H1 (cell line): ENCODE measurements at regions not wholly inside any gene's neighbourhood (a gene's known extent, or its start where the extent isn't known, plus 50 kb on each side); places are given as distances from the start of the nearest gene placed in this dataset.
A peak's percentile ranks its signal among the peaks of the same experiment; 100 is the strongest.

ENCODE experiments used
- CTCF ChIA-PET: fragments of 300-600 bp; sonication (Branson Sonifier 250); formaldehyde crosslinking; loops from one replicate; lab custom pipeline; 2021; ENCODE audit not compliant: partially characterized antibody; lab: Charles Lee
- POLR2A ChIA-PET: fragments of 300-600 bp; sonication (Branson Sonifier 250); formaldehyde crosslinking; loops from one replicate; lab custom pipeline; 2021; ENCODE audit warnings: inconsistent platforms; ENCODE audit not compliant: partially characterized antibody; lab: Charles Lee
- DNase-seq, 2 experiments: peaks; one replicate each; pipeline versions ENCODE4 v3.0.0 to v3.0.0-alpha.2; 2010 to 2022; ENCODE audit warnings: low spot score in 2 of 2, low read depth in 1 of 2, mixed read lengths in 1 of 2
- FAIRE-seq: peaks from 2 replicates; lab custom pipeline; 2011; peaks lifted over from hg19 to GRCh38; lab: Jason Lieb, UNC
- H2AFZ ChIP-seq: 2 replicates; pipeline ENCODE4 v1.8.1; 2012; ENCODE audit warnings: low read length, inconsistent platforms
- H2AK5ac ChIP-seq: 2 replicates; pipeline ENCODE4 v1.6.1; 2013; ENCODE audit warnings: low read depth, low read length
- H2BK120ac ChIP-seq: replicated peaks from 2 replicates; pipeline ENCODE3; 2013; ENCODE audit warnings: low read depth, low read length, inconsistent platforms
- H2BK12ac ChIP-seq: 2 replicates; pipeline ENCODE4 v1.6.1; 2013; ENCODE audit warnings: low read depth, low read length
- H2BK15ac ChIP-seq: 2 replicates; pipeline ENCODE4 v1.6.1; 2013; ENCODE audit warnings: low read length
- H2BK20ac ChIP-seq: 2 replicates; pipeline ENCODE4 v1.6.1; 2013; ENCODE audit warnings: low read length
- H2BK5ac ChIP-seq: 2 replicates; pipeline ENCODE4 v1.6.1; 2013; ENCODE audit warnings: low read depth, low read length
- H3K14ac ChIP-seq: 2 replicates; pipeline ENCODE4 v1.6.1; 2013; ENCODE audit warnings: inconsistent platforms; ENCODE audit not compliant: insufficient read length
- H3K18ac ChIP-seq: 2 replicates; pipeline ENCODE4 v1.6.1; 2013; ENCODE audit warnings: low read length; ENCODE audit errors: extremely low read depth
- H3K23ac ChIP-seq: 2 replicates; pipeline ENCODE4 v1.6.1; 2013; ENCODE audit warnings: inconsistent platforms; ENCODE audit not compliant: insufficient read length
- H3K23me2 ChIP-seq: 2 replicates; pipeline ENCODE4 v1.6.1; 2013; ENCODE audit warnings: low read depth, low read length
- H3K27ac ChIP-seq: 2 replicates; pipeline ENCODE4 v1.6.1; 2011; ENCODE audit warnings: low read depth, low read length, inconsistent platforms
- H3K27me3 ChIP-seq, 4 experiments: replicated peaks in 1 of 4; 1 replicate in 1 of 4; 2 replicates in 3 of 4; pipeline versions ENCODE4 v1.6.1 to v1.8.1; 2011 to 2013; ENCODE audit warnings: low read length in 3 of 4, mild to moderate bottlenecking in 3 of 4, inconsistent platforms in 2 of 4, mixed read lengths in 2 of 4, moderate library complexity in 1 of 4; ENCODE audit not compliant: control insufficient read depth in 3 of 4, insufficient read depth in 3 of 4; ENCODE audit errors: extremely low read depth in 1 of 4
- H3K36me3 ChIP-seq, 4 experiments: 2 replicates each; pipeline versions ENCODE4 v1.6.1 to v1.8.1; 2011 to 2013; ENCODE audit warnings: mild to moderate bottlenecking in 4 of 4, low read length in 3 of 4, moderate library complexity in 2 of 4, control low read depth in 1 of 4, inconsistent platforms in 1 of 4; ENCODE audit not compliant: insufficient read depth in 4 of 4, control insufficient read depth in 2 of 4
- H3K4ac ChIP-seq: replicated peaks from 2 replicates; pipeline ENCODE3; 2013; ENCODE audit warnings: low read length, low read depth, mixed read lengths, inconsistent platforms; ENCODE audit not compliant: insufficient read length
- H3K4me1 ChIP-seq, 4 experiments: replicated peaks in 1 of 4; 1 replicate in 1 of 4; 2 replicates in 3 of 4; pipeline versions ENCODE4 v1.6.1 to v1.8.1; 2011 to 2013; ENCODE audit warnings: low read length in 3 of 4, inconsistent platforms in 2 of 4, mixed read lengths in 1 of 4; ENCODE audit not compliant: insufficient read depth in 4 of 4, control insufficient read depth in 3 of 4
- H3K4me2 ChIP-seq, 2 experiments: 2 replicates each; pipeline versions ENCODE4 v1.6.1 to v1.8.1; 2011 to 2013; ENCODE audit warnings: low read depth in 2 of 2, low read length in 2 of 2, control low read depth in 1 of 2, inconsistent platforms in 1 of 2, mild to moderate bottlenecking in 1 of 2; ENCODE audit not compliant: insufficient read depth in 1 of 2
- H3K4me3 ChIP-seq, 4 experiments: fragments of 200-600, 300-600 bp in 1 of 4; sonication (generic), shearing (Covaris generic), sonication (Bioruptor Twin) in 1 of 4; 2 replicates each; pipeline versions ENCODE4 v1.5.1 to v1.8.1; 2011 to 2016; ENCODE audit warnings: low read length in 4 of 4, low read depth in 3 of 4, control low read depth in 2 of 4, inconsistent platforms in 2 of 4, mild to moderate bottlenecking in 2 of 4, mixed read lengths in 1 of 4, moderate library complexity in 1 of 4; ENCODE audit not compliant: insufficient read depth in 2 of 4; ENCODE audit errors: extremely low read depth in 1 of 4
- H3K56ac ChIP-seq: replicated peaks from 2 replicates; pipeline ENCODE3; 2013; ENCODE audit warnings: low read depth, mild to moderate bottlenecking, mixed read lengths, low read length, inconsistent platforms; ENCODE audit not compliant: insufficient read length
- H3K79me1 ChIP-seq: 2 replicates; pipeline ENCODE4 v1.6.1; 2013; ENCODE audit warnings: low read depth, low read length, control low read depth
- H3K79me2 ChIP-seq, 2 experiments: 2 replicates each; pipeline versions ENCODE4 v1.6.1 to v1.8.1; 2012 to 2013; ENCODE audit warnings: low read length in 2 of 2, mild to moderate bottlenecking in 2 of 2, inconsistent platforms in 1 of 2; ENCODE audit not compliant: insufficient read depth in 2 of 2, control insufficient read depth in 1 of 2
- H3K9ac ChIP-seq, 4 experiments: replicated peaks in 1 of 4; 1 replicate in 1 of 4; 2 replicates in 3 of 4; pipeline versions ENCODE4 v1.6.1 to v1.8.1; 2011 to 2013; ENCODE audit warnings: low read depth in 3 of 4, low read length in 3 of 4, control low read depth in 2 of 4, mild to moderate bottlenecking in 2 of 4, moderate library complexity in 2 of 4, inconsistent platforms in 1 of 4; ENCODE audit errors: extremely low read depth in 1 of 4
- H3K9me3 ChIP-seq, 2 experiments: 2 replicates each; pipeline versions ENCODE4 v1.6.1 to v1.8.1; 2012 to 2013; ENCODE audit warnings: mild to moderate bottlenecking in 2 of 2, moderate library complexity in 2 of 2, control low read depth in 1 of 2, inconsistent platforms in 1 of 2, low read depth in 1 of 2, low read length in 1 of 2, mixed read lengths in 1 of 2; ENCODE audit not compliant: insufficient read depth in 2 of 2
- H4K20me1 ChIP-seq, 2 experiments: replicated peaks in 1 of 2; 2 replicates each; pipeline versions ENCODE3 to v1.8.1; 2011 to 2013; ENCODE audit warnings: inconsistent platforms in 2 of 2, low read length in 2 of 2, mild to moderate bottlenecking in 1 of 2; ENCODE audit not compliant: insufficient read depth in 2 of 2, control insufficient read depth in 1 of 2
- H4K5ac ChIP-seq: 2 replicates; pipeline ENCODE4 v1.6.1; 2013; ENCODE audit warnings: low read length, low read depth, mixed read lengths, inconsistent platforms; ENCODE audit not compliant: insufficient read length
- H4K8ac ChIP-seq: 2 replicates; pipeline ENCODE4 v1.8.0; 2013; ENCODE audit warnings: mild to moderate bottlenecking, moderate library complexity, low read length, inconsistent platforms; ENCODE audit not compliant: insufficient read depth; ENCODE audit errors: extremely low read depth
- H4K91ac ChIP-seq: replicated peaks from 2 replicates; pipeline ENCODE3; 2013; ENCODE audit warnings: low read length, mixed read lengths, inconsistent platforms; ENCODE audit not compliant: insufficient read length
- CREB1 ChIP-seq: IDR thresholded peaks from 2 replicates; pipeline ENCODE4 v1.6.1; 2012; ENCODE audit warnings: inconsistent platforms
- EZH2 ChIP-seq: fragments of 200-600 bp; sonication (generic); IDR thresholded peaks from 2 replicates; pipeline ENCODE4 v1.7.1; 2012; ENCODE audit warnings: low read depth, mild to moderate bottlenecking, moderate library complexity, low read length, inconsistent platforms; ENCODE audit not compliant: severe bottlenecking
- SP1 ChIP-seq: IDR thresholded peaks from 2 replicates; pipeline ENCODE4 v1.6.1; 2011; ENCODE audit warnings: low read depth, low read length
- WGBS, 2 experiments: shearing (Covaris generic) in 1 of 2; methylation state at CpG; one replicate each; pipeline versions ENCODE4 v1.1.6 to v1.1.7; 2013 to 2015; ENCODE audit warnings: low lambda C conversion rate in 2 of 2, mixed read lengths in 2 of 2, inconsistent platforms in 1 of 2, low coverage in 1 of 2, missing lambda C conversion rate in 1 of 2; ENCODE audit not compliant: insufficient replicate concordance in 2 of 2, insufficient coverage in 1 of 2, insufficient read length in 1 of 2; ENCODE audit errors: extremely low coverage in 1 of 2, missing lambda C conversion rate in 1 of 2; 5-methylcytosine and 5-hydroxymethylcytosine counted together
- TF ChIP-seq, protein P1 (sequence below): IDR thresholded peaks from 2 replicates; pipeline ENCODE4 v1.6.1; 2011; ENCODE audit warnings: low read length, improper control_type of control experiment

DNA sequence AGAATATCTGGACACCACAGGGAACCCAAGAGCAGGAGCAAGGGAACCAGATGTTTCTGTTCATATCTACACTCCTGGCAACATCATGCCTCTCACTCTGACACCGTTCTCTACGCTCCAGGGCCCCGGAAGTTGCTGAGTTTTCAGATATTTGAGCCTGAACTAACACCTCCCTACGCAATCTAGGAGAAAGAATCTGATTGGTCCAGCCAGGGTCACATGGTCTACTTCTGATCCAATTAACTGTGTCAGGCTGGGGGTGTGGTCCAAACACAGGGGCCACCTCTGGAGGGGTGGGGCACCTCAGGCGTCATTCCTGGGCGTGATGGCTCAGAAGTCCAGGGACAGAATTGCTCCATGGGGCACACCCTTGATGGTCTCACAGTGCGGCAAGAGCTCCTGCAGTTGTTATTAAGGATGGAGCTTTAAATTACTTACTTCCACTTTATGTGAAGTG, 165.5 kb downstream of the PTPN11 start:
- Histone ChIP-seq H3K14ac (no peak overlapping the region), H3K56ac (no peak overlapping the region), H3K9ac (no peak overlapping the region), H4K5ac (no peak overlapping the region), H3K4me2 (no peak overlapping the region), H3K4ac (no peak overlapping the region), H3K4me1 (no peaks in the 10 kb centered on the region), H4K91ac (no peak overlapping the region), H3K36me3 (no peaks in the 10 kb centered on the region), H3K79me2 (no peaks in the 10 kb centered on the region), H2BK5ac (no peak overlapping the region), H2AK5ac (no peak overlapping the region), H4K8ac (no peak overlapping the region), H3K4me3 (peak overlapping the region in 1 of 4 experiments; percentile 17; a peak in 1 of 8 replicates), H4K20me1 (peaks cover 0 to 2% of the 10 kb centered on the region in 2 experiments), H3K23me2 (no peaks in the 10 kb centered on the region), H2BK20ac (no peak overlapping the region), H3K9me3 (no peaks in the 10 kb centered on the region), H2BK15ac (no peak overlapping the region), H3K27me3 (peaks cover 25 to 56% (median 49%) of the 10 kb centered on the region in 4 experiments), H3K79me1 (no peaks in the 10 kb centered on the region), H2BK12ac (no peak overlapping the region), H3K27ac (no peak overlapping the region), H3K18ac (no peak overlapping the region), H3K23ac (no peak overlapping the region), H2AFZ (0 out of 2 replicates have a peak overlapping the region, but pooled peaks have one; percentile 41), H2BK120ac (no peak overlapping the region)
- ChIA-PET CTCF (no interaction called here), POLR2A (no interaction called here)
- FAIRE-seq (peak; percentile 36), DNase-seq (peak in 1 of 2 experiments; percentile 69)
- TF ChIP-seq EZH2 = no peak
- TF ChIP-seq, protein P1, sequence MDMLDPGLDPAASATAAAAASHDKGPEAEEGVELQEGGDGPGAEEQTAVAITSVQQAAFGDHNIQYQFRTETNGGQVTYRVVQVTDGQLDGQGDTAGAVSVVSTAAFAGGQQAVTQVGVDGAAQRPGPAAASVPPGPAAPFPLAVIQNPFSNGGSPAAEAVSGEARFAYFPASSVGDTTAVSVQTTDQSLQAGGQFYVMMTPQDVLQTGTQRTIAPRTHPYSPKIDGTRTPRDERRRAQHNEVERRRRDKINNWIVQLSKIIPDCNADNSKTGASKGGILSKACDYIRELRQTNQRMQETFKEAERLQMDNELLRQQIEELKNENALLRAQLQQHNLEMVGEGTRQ = peak; percentile 83
- peak; percentile 16; the same call in 1 of the 2 replicates for TF ChIP-seq CREB1
- peak; percentile 57; the same call in 1 of the 2 replicates for TF ChIP-seq SP1
- 55% methylated on average over 7 of the region's 7 CpGs; no CpG with 5 or more reads in 1 of the 2 experiments for WGBS, 2 experiments
